SK-N-SH treated with all-trans-retinoic acid at 6 μM for 48 hours (cell line): ENCODE measurements at regions not wholly inside any gene's neighbourhood (a gene's known extent, or its start where the extent isn't known, plus 50 kb on each side); places are given as distances from the start of the nearest gene placed in this dataset.

Experiments
- ARNTL ChIP-seq: fragments of 450-650 bp; formaldehyde crosslinking; IDR thresholded peaks from 2 replicates; pipeline ENCODE4 v1.5.0; 2020; ENCODE audit warnings: low read depth, mild to moderate bottlenecking, moderate library complexity, borderline replicate concordance
- BACH2 ChIP-seq: fragments of 250-450 bp; sonication (Bioruptor Pico); IDR thresholded peaks from 2 replicates; pipeline ENCODE4 v1.9.0; 2021; ENCODE audit warnings: mild to moderate bottlenecking, borderline replicate concordance
- CSDC2 ChIP-seq: fragments of 250-450 bp; sonication (Bioruptor Pico); IDR thresholded peaks from 2 replicates; pipeline ENCODE4 v1.5.0; 2020; ENCODE audit warnings: mild to moderate bottlenecking, moderate library complexity
- CSRNP3 ChIP-seq: fragments of 250-450 bp; sonication (Bioruptor Pico); IDR thresholded peaks from 2 replicates; pipeline ENCODE4 v1.5.1; 2021; ENCODE audit warnings: mild to moderate bottlenecking, moderate library complexity
- ESRRG ChIP-seq: fragments of 250-450 bp; sonication (Bioruptor Pico); IDR thresholded peaks from 2 replicates; pipeline ENCODE4 v1.6.1; 2021; ENCODE audit warnings: mild to moderate bottlenecking
- ISL1 ChIP-seq: fragments of 250-450 bp; sonication (Bioruptor Pico); IDR thresholded peaks from 2 replicates; pipeline ENCODE4 v2.1.2; 2022; ENCODE audit warnings: mild to moderate bottlenecking, moderate library complexity
- OSR1 ChIP-seq: fragments of 250-450 bp; sonication (Bioruptor Pico); IDR thresholded peaks from 2 replicates; pipeline ENCODE4 v1.8.0; 2022; ENCODE audit warnings: moderate library complexity, mild to moderate bottlenecking, inconsistent platforms
- PATZ1 ChIP-seq: fragments of 250-450 bp; sonication (Bioruptor Pico); IDR thresholded peaks from 2 replicates; pipeline ENCODE4 v1.8.0; 2020; ENCODE audit warnings: mild to moderate bottlenecking, moderate library complexity, borderline replicate concordance
- POU6F1 ChIP-seq: fragments of 250-450 bp; sonication (Bioruptor Pico); IDR thresholded peaks from 2 replicates; pipeline ENCODE4 v1.8.0; 2021; ENCODE audit warnings: low read depth, mild to moderate bottlenecking, moderate library complexity, borderline replicate concordance
- TOX ChIP-seq: fragments of 250-450 bp; sonication (Bioruptor Pico); IDR thresholded peaks from 2 replicates; pipeline ENCODE4 v1.8.0; 2021; ENCODE audit warnings: mild to moderate bottlenecking, moderate library complexity, borderline replicate concordance
- ZFP3 ChIP-seq: fragments of 250-450 bp; sonication (Bioruptor Pico); IDR thresholded peaks from 2 replicates; pipeline ENCODE4 v1.5.0; 2020; ENCODE audit warnings: mild to moderate bottlenecking, moderate library complexity
- ZFP30 ChIP-seq: fragments of 450-650 bp; formaldehyde crosslinking; IDR thresholded peaks from 2 replicates; pipeline ENCODE4 v1.5.0; 2022; ENCODE audit warnings: mild to moderate bottlenecking, moderate library complexity
- ZNF70 ChIP-seq: fragments of 450-650 bp; formaldehyde crosslinking; IDR thresholded peaks from 2 replicates; pipeline ENCODE4 v1.5.0; 2020; ENCODE audit warnings: mild to moderate bottlenecking, moderate library complexity

DNA sequence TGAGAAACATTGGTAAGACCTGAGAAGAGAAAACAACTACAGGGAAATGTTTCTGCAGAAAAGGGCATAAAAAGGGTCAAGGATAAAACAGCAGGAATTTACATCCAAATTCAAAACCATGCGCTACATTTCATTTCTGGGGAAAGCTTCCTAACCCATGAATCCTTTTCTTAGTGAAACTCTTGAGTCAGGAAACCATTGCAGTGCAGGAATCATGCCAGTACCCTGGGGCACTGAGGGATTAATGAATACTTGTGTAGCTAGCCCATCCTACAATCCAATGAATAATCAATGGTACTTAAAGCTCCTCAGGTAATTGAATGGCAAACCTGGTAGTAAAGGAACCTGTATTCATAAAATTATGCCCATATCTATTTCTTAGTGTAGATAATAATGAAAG is 580.5 kb downstream of the TLE1 start:
- TF ChIP-seq ARNTL (CRISPR knock-in tag), result no peak
- TF ChIP-seq OSR1 (CRISPR knock-in tag), result no peak
- no peak for TF ChIP-seq POU6F1 (CRISPR knock-in tag)
- TF ChIP-seq TOX (CRISPR knock-in tag), result no peak
- TF ChIP-seq ZFP3 (CRISPR knock-in tag), result no peak
- no peak for TF ChIP-seq PATZ1 (CRISPR knock-in tag)
- TF ChIP-seq ISL1 (CRISPR knock-in tag), result no peak
- TF ChIP-seq BACH2 (CRISPR knock-in tag), result no peak
- no peak for TF ChIP-seq ESRRG (CRISPR knock-in tag)
- no peak for TF ChIP-seq CSRNP3 (CRISPR knock-in tag)
- no peak for TF ChIP-seq ZNF70 (CRISPR knock-in tag)
- no peak for TF ChIP-seq ZFP30 (CRISPR knock-in tag)
- no peak for TF ChIP-seq CSDC2 (CRISPR knock-in tag)
